ENCODE measurements at regions not wholly inside any gene's neighbourhood (a gene's known extent, or its start where the extent isn't known, plus 50 kb on each side); places are given as distances from the start of the nearest gene placed in this dataset.

DNA sequence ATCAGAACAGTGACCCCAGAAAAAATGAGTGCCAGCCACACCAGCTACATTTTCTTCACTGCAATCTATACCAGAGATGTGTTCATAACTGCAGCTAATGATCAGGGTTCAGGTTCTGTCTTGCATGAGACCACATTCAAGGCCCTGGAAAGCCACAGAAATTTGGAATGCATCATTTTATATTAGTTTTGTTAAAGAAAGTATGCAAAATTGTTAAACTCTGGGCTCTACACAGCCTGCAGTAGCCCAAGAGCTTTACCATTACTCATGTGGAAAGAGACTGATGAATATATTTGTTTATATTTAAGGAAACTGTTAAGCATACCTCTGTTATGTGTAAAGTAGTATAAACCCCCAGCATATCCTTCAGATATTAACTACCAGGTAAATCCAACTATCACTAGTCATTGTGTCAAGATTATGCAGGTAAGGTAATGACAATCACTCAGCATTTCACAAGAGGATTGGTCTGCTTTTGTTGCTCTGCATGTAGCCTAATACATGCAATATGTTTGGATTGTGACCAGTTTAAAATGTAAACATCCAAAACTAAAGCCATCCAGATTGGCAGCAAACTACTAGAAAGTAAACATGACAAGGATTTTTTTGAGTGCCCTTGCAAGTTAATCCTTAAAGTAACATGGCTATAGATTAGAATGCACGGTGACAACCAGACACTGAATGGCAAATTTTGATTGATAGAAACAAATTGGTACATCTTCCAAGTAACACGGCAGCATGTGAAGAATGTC lies 429.1 kb upstream of the ARGLU1 start:
- no peak for DNase-seq

DNA sequence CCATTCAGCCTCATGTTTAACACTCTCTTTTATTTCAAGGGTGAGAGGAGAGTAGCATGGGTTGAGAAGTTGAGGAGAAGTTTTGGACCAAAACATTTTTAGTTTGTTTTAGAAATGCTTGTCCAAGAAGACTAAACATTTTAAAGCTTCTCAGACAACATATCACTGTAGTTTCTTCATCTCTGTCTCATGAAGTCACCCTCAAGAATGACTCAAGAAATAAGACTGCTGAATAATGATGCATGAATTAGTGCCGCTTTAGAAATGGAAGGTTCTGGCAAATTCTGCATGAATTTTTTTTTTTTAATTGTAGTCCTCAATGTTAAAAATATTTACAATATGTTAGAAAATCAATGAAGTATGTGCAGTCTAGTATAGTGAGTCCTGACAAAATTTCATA lies 422.7 kb upstream of the ARGLU1 start:
- DNase-seq = no peak

GRCh38 chr13:106989876-106990275 lies 421.9 kb upstream of the ARGLU1 start:
- no peak for DNase-seq

- DNase-seq = no peak
Measured at GRCh38 chr13:106987427-106987785, 419.5 kb upstream of the ARGLU1 start.

GRCh38 chr13:106986687-106987426 lies 418.9 kb upstream of the ARGLU1 start:
- no peak for DNase-seq

- DNase-seq = no peak
Measured at GRCh38 chr13:106986033-106986484, 418.1 kb upstream of the ARGLU1 start.

- DNase-seq = no peak
Measured at GRCh38 chr13:106985481-106985880, 417.5 kb upstream of the ARGLU1 start.

GRCh38 chr13:106981051-106981450 lies 413.1 kb upstream of the ARGLU1 start:
- no peak for DNase-seq

- DNase-seq = no peak
Measured at GRCh38 chr13:106967391-106967790, 399.5 kb upstream of the ARGLU1 start.

- DNase-seq = no peak
Measured at GRCh38 chr13:106963151-106963550, 395.2 kb upstream of the ARGLU1 start.

GRCh38 chr13:106961651-106962050 lies 393.7 kb upstream of the ARGLU1 start:
- DNase-seq = no peak

DNA sequence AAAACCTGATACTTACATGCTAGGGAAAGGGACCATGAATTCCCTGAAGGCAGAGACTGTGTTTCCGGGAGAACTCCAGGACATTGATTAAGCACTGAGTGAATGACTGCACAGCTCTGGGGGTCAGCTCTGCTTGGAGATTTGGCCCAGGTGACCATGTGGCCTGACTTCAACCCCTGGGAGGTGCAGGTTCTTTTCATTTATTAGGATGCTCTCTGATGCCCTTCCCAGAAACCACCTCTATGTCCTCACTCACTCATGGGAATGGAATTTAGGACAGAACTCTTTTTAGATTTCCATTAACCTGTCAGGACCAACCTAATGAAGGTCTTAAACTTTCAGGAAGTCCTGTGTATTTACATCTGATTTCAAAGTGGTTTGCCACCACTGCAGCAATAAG lies 393.3 kb upstream of the ARGLU1 start:
- DNase-seq = no peak

GRCh38 chr13:106958621-106959048 lies 390.7 kb upstream of the ARGLU1 start:
- DNase-seq = no peak

DNA sequence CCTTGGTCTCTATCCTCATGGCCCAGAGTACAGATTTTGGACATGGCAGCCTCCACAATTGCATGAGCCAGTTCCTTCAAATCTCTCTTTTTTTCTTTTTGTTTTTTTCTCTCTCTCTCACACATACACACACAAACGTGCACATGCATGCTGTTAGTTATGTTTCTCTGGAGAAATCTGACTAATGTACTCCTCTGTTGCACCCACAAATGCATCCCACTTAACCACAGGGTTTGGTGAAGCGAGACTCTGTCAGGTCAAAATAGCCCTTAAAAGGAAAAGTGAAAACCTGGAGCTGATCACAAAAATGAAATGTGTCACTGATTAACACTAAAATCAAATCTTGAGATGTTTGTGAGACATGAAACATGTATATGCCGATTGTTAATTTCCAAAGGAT lies 374.6 kb upstream of the ARGLU1 start:
- DNase-seq = no peak

DNA sequence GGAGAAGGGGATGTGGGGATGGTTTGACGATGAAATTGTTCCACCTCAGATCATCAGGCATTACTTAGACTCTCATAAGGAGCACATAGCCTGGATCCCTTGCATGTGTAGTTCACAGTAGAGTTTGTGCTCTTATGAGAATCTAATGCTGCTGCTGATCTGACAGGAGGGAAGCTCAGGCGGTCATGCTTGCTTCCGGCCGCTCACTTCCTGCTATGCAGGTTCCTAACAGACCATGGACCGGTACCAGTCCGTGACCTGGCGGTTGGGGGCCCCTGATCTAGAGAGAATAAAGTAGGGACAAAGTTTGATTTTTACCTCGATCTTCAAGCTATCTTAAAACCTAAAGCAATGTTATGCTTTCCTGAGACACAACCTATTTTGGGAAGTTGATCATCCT lies 373.8 kb upstream of the ARGLU1 start:
- no peak for DNase-seq

- no peak for DNase-seq
Measured at GRCh38 chr13:106927421-106927820, 359.5 kb upstream of the ARGLU1 start.

DNA sequence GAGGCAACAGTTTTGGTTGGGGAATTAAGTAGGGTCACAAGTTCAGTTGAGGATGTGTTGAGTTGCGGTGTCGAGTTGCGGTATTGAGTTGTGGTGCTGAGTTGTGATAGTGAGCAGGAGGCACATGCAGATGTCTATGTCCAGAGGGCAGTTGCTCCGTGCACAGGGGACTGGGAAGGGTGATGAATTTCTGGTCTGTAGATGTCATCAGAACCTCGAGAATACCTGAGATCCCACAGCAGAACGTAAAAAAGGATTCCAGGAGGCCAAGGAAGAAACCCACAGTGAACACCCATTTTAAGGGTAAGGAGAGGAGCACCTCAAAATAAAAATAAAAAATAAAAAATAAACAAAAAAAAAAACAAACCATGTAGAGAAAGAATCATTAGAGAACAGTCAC lies 354.4 kb upstream of the ARGLU1 start:
- no peak for DNase-seq

DNA sequence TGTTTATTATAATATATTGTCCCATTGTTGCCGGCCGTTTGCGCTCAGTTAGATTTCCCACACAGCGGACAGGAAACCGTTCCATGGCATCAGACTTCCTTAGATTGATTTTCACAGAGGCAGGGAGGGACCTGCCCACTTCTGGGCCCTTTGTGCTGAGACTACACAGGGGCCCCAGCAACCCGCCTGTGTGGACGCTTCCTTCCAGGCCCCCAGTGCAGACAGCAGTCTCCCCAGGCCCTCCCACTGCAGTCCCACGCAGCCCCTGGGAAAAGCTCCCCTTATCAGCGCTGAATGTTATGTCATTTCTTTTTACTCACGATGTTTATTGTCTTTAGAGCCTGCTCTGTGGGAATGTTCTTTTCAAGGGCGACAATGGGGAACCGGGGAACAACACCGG lies 351.7 kb upstream of the ARGLU1 start:
- no peak for DNase-seq

GRCh38 chr13:106919133-106919532 lies 351.2 kb upstream of the ARGLU1 start:
- DNase-seq = no peak

DNA sequence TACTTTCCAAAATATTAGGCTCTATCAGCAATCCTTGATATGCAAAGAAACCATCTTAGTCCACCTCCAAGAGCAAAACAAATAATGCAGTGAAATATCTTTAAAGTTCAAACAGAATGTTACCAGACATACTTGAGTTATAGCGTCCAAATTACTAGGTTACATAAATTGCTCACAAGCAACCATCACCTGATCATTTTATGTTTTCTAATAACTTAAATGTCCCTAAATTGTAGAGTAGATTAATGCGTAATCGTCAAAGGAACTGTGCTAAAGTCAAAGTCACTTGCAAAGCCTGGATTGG lies 350.6 kb upstream of the ARGLU1 start:
- no peak for DNase-seq

DNA sequence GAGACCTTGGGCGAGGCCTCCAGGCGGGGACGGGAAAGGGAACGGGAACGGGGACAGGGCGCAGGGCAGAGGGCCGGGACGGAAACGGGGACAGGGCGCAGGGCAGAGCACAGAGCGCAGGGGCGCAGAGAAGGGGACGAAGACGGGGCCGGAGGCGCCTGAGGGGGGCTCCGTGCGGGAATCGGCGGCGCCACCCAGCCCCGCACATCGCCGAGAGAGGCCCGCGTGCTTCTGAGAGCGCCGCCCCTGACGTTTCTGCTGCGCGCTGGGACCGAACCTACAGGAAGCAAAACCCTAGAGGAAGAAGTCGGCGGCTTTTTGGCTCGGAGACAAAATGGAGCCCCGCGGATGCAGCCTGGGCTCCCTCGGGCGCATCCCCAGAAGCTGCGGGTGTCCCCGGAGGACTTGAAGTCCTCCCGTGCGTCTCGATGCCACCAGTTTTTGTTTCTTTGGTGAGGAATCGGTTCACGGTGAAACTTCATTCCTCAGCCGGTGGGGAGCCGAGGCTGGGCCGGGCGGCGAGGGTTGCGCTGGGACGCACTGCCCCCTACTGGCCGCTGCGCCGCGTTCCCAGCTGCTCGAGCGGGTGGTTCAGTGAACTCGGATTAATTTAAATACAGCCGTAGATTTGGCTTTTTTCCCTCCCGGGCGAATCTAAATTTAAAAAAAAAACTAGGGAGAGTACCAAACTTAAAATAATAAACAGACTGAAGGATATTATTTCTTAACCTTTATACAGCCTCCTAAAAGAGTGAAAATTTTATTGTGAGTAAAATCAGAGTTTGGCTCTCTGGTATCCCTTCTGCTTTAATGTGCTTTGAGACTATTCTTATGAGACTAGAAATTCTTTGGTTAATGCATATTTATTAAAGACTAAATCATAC lies 350.0 kb upstream of the ARGLU1 start:
- DNase-seq = peak; percentile 92

- DNase-seq = no peak
Measured at GRCh38 chr13:106917024-106917571, 349.2 kb upstream of the ARGLU1 start.

DNA sequence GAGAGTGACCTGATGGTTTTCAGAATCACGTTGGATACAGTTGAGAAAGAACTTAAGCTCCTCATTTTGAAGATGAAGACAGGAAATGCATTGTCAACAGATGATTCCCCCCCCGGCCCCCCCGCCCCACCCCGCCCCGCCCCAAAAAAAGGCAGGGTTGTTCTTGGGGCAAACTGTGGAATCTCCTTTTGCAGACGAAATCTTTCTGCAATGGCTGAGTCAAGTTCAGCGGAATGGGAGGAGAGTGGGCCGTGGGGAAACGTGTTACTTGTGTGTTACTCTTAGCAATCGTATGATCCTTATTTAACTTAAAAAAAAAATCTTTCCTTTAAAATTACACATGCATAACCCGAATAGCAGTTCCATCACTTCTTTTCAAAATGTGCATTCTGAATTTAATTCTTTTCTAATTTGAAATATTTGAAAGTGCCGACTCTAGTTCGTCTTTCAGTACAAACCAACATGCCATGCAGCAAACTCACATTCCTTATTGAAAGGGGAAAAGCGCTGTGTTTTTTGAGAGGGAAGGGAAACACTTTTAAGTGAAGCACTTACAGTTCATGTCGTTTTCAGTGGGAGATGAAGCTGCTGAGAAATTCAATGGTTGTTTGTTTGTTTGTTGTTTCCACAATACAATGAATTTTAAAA lies 348.5 kb upstream of the ARGLU1 start:
- no peak for DNase-seq

All from activated CD8-positive, alpha-beta memory T cell treated with anti-CD3 and anti-CD28 coated beads, Interleukin-2, amount 50 U/mL, for 48 hours (primary cell).